ENCODE measurements at regions not wholly inside any gene's neighbourhood (a gene's known extent, or its start where the extent isn't known, plus 50 kb on each side); places are given as distances from the start of the nearest gene placed in this dataset.
"Not testable (repeated sequence)": the region's sequence is repeated elsewhere in the genome, so short reads cannot be mapped to it uniquely, and the experiment has no call there.

- no peak for DNase-seq (ENCODE audit: low read depth in 2 of 2)
Observed at GRCh38 chr15:69916169-69916785, 181.4 kb downstream of the TLE3 start.

- no peak for DNase-seq (ENCODE audit: low read depth in 2 of 2)
Observed at GRCh38 chr15:69917056-69917455, 180.7 kb downstream of the TLE3 start.

- no peak for DNase-seq (ENCODE audit: low read depth in 2 of 2)
Observed at GRCh38 chr15:69919816-69920215, 177.9 kb downstream of the TLE3 start.

GRCh38 chr15:69920221-69920620 is 177.5 kb downstream of the TLE3 start:
- no peak for DNase-seq (ENCODE audit: low read depth in 2 of 2)

GRCh38 chr15:69921626-69922619 is 175.8 kb downstream of the TLE3 start:
- DNase-seq (ENCODE audit: low read depth in 2 of 2), result no peak

GRCh38 chr15:69924531-69924930 is 173.2 kb downstream of the TLE3 start:
- no peak for DNase-seq (ENCODE audit: low read depth in 2 of 2)

GRCh38 chr15:69926006-69926405 is 171.7 kb downstream of the TLE3 start:
- DNase-seq (ENCODE audit: low read depth in 2 of 2), result no peak

- no peak for DNase-seq (ENCODE audit: low read depth in 2 of 2)
Observed at GRCh38 chr15:69926721-69927120, 171.0 kb downstream of the TLE3 start.

GRCh38 chr15:69928890-69929289 is 168.8 kb downstream of the TLE3 start:
- not testable (repeated sequence) for DNase-seq (ENCODE audit: low read depth in 2 of 2)

GRCh38 chr15:69929905-69930630 is 167.6 kb downstream of the TLE3 start:
- DNase-seq (ENCODE audit: low read depth in 2 of 2), result no peak

- DNase-seq (ENCODE audit: low read depth in 2 of 2), result no peak
Observed at GRCh38 chr15:69930754-69931153, 167.0 kb downstream of the TLE3 start.

- DNase-seq (ENCODE audit: low read depth in 2 of 2), result no peak
Observed at GRCh38 chr15:69931156-69931555, 166.6 kb downstream of the TLE3 start.

- no peak for DNase-seq (ENCODE audit: low read depth in 2 of 2)
Observed at GRCh38 chr15:69934607-69935006, 163.1 kb downstream of the TLE3 start.

- no peak for DNase-seq (ENCODE audit: low read depth in 2 of 2)
Observed at GRCh38 chr15:69939513-69940440, 157.9 kb downstream of the TLE3 start.

- no peak for DNase-seq (ENCODE audit: low read depth in 2 of 2)
Observed at GRCh38 chr15:69940441-69941300, 157.0 kb downstream of the TLE3 start.

- no peak for DNase-seq (ENCODE audit: low read depth in 2 of 2)
Observed at GRCh38 chr15:69941301-69941605, 156.5 kb downstream of the TLE3 start.

GRCh38 chr15:69941706-69942495 is 155.8 kb downstream of the TLE3 start:
- DNase-seq (ENCODE audit: low read depth in 2 of 2), result no peak

- no peak for DNase-seq (ENCODE audit: low read depth in 2 of 2)
Observed at GRCh38 chr15:69943637-69944036, 154.1 kb downstream of the TLE3 start.

- no peak for DNase-seq (ENCODE audit: low read depth in 2 of 2)
Observed at GRCh38 chr15:69945729-69946128, 152.0 kb downstream of the TLE3 start.

- DNase-seq (ENCODE audit: low read depth in 2 of 2), result no peak
Observed at GRCh38 chr15:69946870-69947269, 150.8 kb downstream of the TLE3 start.

Data from stimulated activated CD4-positive, alpha-beta T cell treated with anti-CD3 and anti-CD28 coated beads, Interleukin-4, amount 100 ng/mL, for 48 hours (primary cell).